H9 (cell line): ENCODE measurements at regions not wholly inside any gene's neighbourhood (a gene's known extent, or its start where the extent isn't known, plus 50 kb on each side); places are given as distances from the start of the nearest gene placed in this dataset.

Experiments
- DNase-seq: peaks from one replicate; pipeline ENCODE4 v3.0.0-alpha.2; 2017
- H2AFZ ChIP-seq: one replicate; pipeline ENCODE4 v1.6.1; 2013; ENCODE audit warnings: mild to moderate bottlenecking, low read length, control low read depth, moderate library complexity
- H2AK5ac ChIP-seq: 2 replicates; pipeline ENCODE4 v1.6.1; 2013; ENCODE audit warnings: low read length, control low read depth, mixed read lengths; ENCODE audit not compliant: insufficient read length
- H2BK120ac ChIP-seq: one replicate; pipeline ENCODE4 v1.6.1; 2013; ENCODE audit warnings: low read depth, mild to moderate bottlenecking, low read length, control low read depth, inconsistent platforms; ENCODE audit not compliant: poor library complexity, severe bottlenecking
- H2BK12ac ChIP-seq: 2 replicates; pipeline ENCODE4 v1.6.1; 2013; ENCODE audit warnings: low read length, control low read depth, mixed read lengths, low read depth; ENCODE audit not compliant: insufficient read length
- H2BK15ac ChIP-seq: 2 replicates; pipeline ENCODE4 v1.6.1; 2013; ENCODE audit warnings: low read depth, low read length, control low read depth
- H2BK20ac ChIP-seq: one replicate; pipeline ENCODE4 v1.6.1; 2013; ENCODE audit warnings: low read depth, mild to moderate bottlenecking, low read length, control low read depth, inconsistent platforms; ENCODE audit not compliant: poor library complexity, severe bottlenecking
- H2BK5ac ChIP-seq: 2 replicates; pipeline ENCODE4 v1.6.1; 2013; ENCODE audit warnings: low read length, control low read depth, mixed read lengths; ENCODE audit not compliant: insufficient read length
- H3K14ac ChIP-seq: 2 replicates; pipeline ENCODE4 v1.6.1; 2013; ENCODE audit warnings: low read length, control low read depth; ENCODE audit not compliant: insufficient read depth
- H3K18ac ChIP-seq: 2 replicates; pipeline ENCODE4 v1.6.1; 2013; ENCODE audit warnings: low read depth, mild to moderate bottlenecking, mixed read lengths, low read length, control low read depth; ENCODE audit not compliant: insufficient read length
- H3K23ac ChIP-seq: 2 replicates; pipeline ENCODE4 v1.6.1; 2013; ENCODE audit warnings: low read length, control low read depth, mixed read lengths, low read depth; ENCODE audit not compliant: insufficient read length
- H3K23me2 ChIP-seq: 2 replicates; pipeline ENCODE4 v1.6.1; 2013; ENCODE audit warnings: low read depth, mild to moderate bottlenecking, mixed read lengths, low read length, control low read depth; ENCODE audit not compliant: insufficient read length, poor library complexity, severe bottlenecking
- H3K27ac ChIP-seq: 2 replicates; pipeline ENCODE4 v1.5.1; 2013; ENCODE audit warnings: low read length, control low read depth, mixed read lengths, low read depth; ENCODE audit not compliant: insufficient read length
- H3K27me3 ChIP-seq: 2 replicates; pipeline ENCODE4 v1.6.1; 2013; ENCODE audit warnings: low read length, control low read depth, inconsistent platforms; ENCODE audit not compliant: insufficient read depth
- H3K4ac ChIP-seq: 2 replicates; pipeline ENCODE4 v1.6.1; 2013; ENCODE audit warnings: low read depth, mild to moderate bottlenecking, control low read depth, inconsistent platforms, low read length, moderate library complexity
- H3K4me1 ChIP-seq: 2 replicates; pipeline ENCODE4 v1.6.1; 2013; ENCODE audit warnings: low read length, control low read depth, inconsistent platforms; ENCODE audit not compliant: insufficient read depth
- H3K4me2 ChIP-seq: 2 replicates; pipeline ENCODE4 v1.6.1; 2013; ENCODE audit warnings: low read length, control low read depth, mixed read lengths; ENCODE audit not compliant: insufficient read length, insufficient read depth
- H3K56ac ChIP-seq: 2 replicates; pipeline ENCODE4 v1.6.1; 2013; ENCODE audit warnings: low read depth, mild to moderate bottlenecking, mixed read lengths, low read length, control low read depth; ENCODE audit not compliant: insufficient read length
- H3K79me1 ChIP-seq: 2 replicates; pipeline ENCODE4 v1.6.1; 2013; ENCODE audit warnings: low read depth, mild to moderate bottlenecking, moderate library complexity, low read length, control low read depth, inconsistent platforms; ENCODE audit not compliant: insufficient read depth, poor library complexity, severe bottlenecking
- H3K79me2 ChIP-seq: 2 replicates; pipeline ENCODE4 v1.6.1; 2013; ENCODE audit warnings: low read length, control low read depth, inconsistent platforms; ENCODE audit not compliant: insufficient read depth
- H3K9ac ChIP-seq: 2 replicates; pipeline ENCODE4 v1.6.1; 2013; ENCODE audit warnings: low read length, control low read depth, mixed read lengths; ENCODE audit not compliant: insufficient read length; ENCODE audit errors: extremely low read depth
- H3K9me3 ChIP-seq: one replicate; pipeline ENCODE4 v1.6.1; 2013; ENCODE audit warnings: low read depth, low read length, inconsistent platforms; ENCODE audit not compliant: control insufficient read depth
- H3T11ph ChIP-seq: one replicate; pipeline ENCODE4 v1.6.1; 2013; ENCODE audit warnings: mild to moderate bottlenecking, low read length, control low read depth, inconsistent platforms
- H4K20me1 ChIP-seq: one replicate; pipeline ENCODE4 v1.6.1; 2013; ENCODE audit not compliant: control insufficient read depth, insufficient read length, insufficient read depth
- H4K5ac ChIP-seq: 2 replicates; pipeline ENCODE4 v1.6.1; 2013; ENCODE audit warnings: low read depth, mild to moderate bottlenecking, mixed read lengths, low read length, control low read depth; ENCODE audit not compliant: insufficient read length
- H4K8ac ChIP-seq: replicated peaks from 2 replicates; pipeline ENCODE4 v1.6.1; 2013; ENCODE audit warnings: low read length, control low read depth, mixed read lengths, low read depth; ENCODE audit not compliant: insufficient read length
- H4K91ac ChIP-seq: 2 replicates; pipeline ENCODE4 v1.6.1; 2013; ENCODE audit warnings: low read depth, mild to moderate bottlenecking, moderate library complexity, mixed read lengths, low read length, control low read depth; ENCODE audit not compliant: insufficient read length
- H3K27ac Mint-ChIP-seq, 3 experiments: 2 replicates in 2 of 3; 3 replicates in 1 of 3; pipeline ENCODE4 v1.8.0; 2020 to 2021; ENCODE audit warnings: mixed read lengths in 3 of 3, mild to moderate bottlenecking in 1 of 3, moderate library complexity in 1 of 3
- H3K27me3 Mint-ChIP-seq: 2 replicates; pipeline ENCODE4 v1.8.0; 2021; ENCODE audit warnings: low read depth, mild to moderate bottlenecking, moderate library complexity, mixed read lengths
- H3K36me3 Mint-ChIP-seq, 3 experiments: 2 replicates in 2 of 3; 3 replicates in 1 of 3; pipeline ENCODE4 v1.8.0; 2020 to 2021; ENCODE audit warnings: low read depth in 3 of 3, mixed read lengths in 3 of 3; ENCODE audit not compliant: insufficient read depth in 1 of 3
- H3K4me1 Mint-ChIP-seq, 2 experiments: 2 replicates each; pipeline ENCODE4 v1.8.0; 2020; ENCODE audit warnings: mixed read lengths in 2 of 2
- H3K4me3 Mint-ChIP-seq, 2 experiments: 2 replicates in 1 of 2; 3 replicates in 1 of 2; pipeline ENCODE4 v1.8.0; 2020 to 2021; ENCODE audit warnings: mild to moderate bottlenecking in 2 of 2, mixed read lengths in 2 of 2, moderate library complexity in 1 of 2
- H3K9me3 Mint-ChIP-seq, 2 experiments: 2 replicates in 1 of 2; 3 replicates in 1 of 2; pipeline ENCODE4 v1.8.0; 2020; ENCODE audit warnings: mild to moderate bottlenecking in 2 of 2, mixed read lengths in 2 of 2, moderate library complexity in 1 of 2
- CTCF ChIP-seq: fragments of 200-600 bp; sonication (generic); conservative IDR thresholded peaks from 3 replicates; pipeline ENCODE4 v1.8.0; 2021; ENCODE audit warnings: antibody characterized with exemption, mild to moderate bottlenecking
- whole genome bisulfite sequencing: extraction: QIAGEN DNeasy Blood & Tissue Kit; methylation state at CpG from one replicate; pipeline ENCODE4 v1.1.7; 2013; ENCODE audit warnings: missing lambda C conversion rate, low lambda C conversion rate, mixed read lengths; ENCODE audit not compliant: insufficient read length; ENCODE audit errors: extremely low coverage; 5-methylcytosine and 5-hydroxymethylcytosine counted together

DNA sequence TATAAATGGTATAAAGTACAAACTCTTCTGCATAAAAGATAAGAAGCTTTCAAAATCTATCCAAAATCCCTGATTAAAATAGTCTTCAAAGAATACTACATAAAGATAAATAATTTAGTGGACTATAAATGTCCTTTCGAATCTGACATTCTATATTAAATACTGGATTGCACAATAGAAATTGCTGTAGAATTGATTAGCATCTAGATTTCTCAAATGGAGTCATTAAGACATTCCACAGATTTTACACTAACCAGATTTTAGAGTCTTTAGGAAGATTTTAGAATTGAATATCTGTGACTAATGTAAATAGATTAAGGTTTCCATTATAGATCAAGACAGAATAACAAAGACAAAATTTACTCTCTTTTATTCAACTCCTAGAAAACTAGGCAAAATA is 663.9 kb downstream of the STPG2 start:
- no peaks in the 10 kb centered on the region for H3K27me3 Mint-ChIP-seq
- no peak overlapping the region for H4K5ac ChIP-seq
- no peak overlapping the region for H3K23ac ChIP-seq
- H3T11ph ChIP-seq = no peak overlapping the region
- no peaks in the 10 kb centered on the region for H3K27me3 ChIP-seq
- H3K79me2 ChIP-seq = no peaks in the 10 kb centered on the region
- H3K56ac ChIP-seq = no peak overlapping the region
- no peak for DNase-seq
- no peak overlapping the region for H3K4me3 Mint-ChIP-seq
- H3K4me1 Mint-ChIP-seq = peaks cover 0 to 3% of the 10 kb centered on the region in 2 experiments; a peak in 1 of 4 replicates
- no peak overlapping the region for H2BK15ac ChIP-seq
- TF ChIP-seq CTCF = no peak
- no peak overlapping the region for H3K14ac ChIP-seq
- H4K8ac ChIP-seq = no peak overlapping the region
- H3K9me3 ChIP-seq = no peaks in the 10 kb centered on the region
- no peak overlapping the region for H3K9ac ChIP-seq
- no peaks in the 10 kb centered on the region for H3K23me2 ChIP-seq
- peaks cover 0 to 3% of the 10 kb centered on the region in 2 experiments; a peak in 3 of 5 replicates for H3K9me3 Mint-ChIP-seq
- no peak overlapping the region for H2AFZ ChIP-seq
- H4K91ac ChIP-seq = no peak overlapping the region
- no peaks in the 10 kb centered on the region for H4K20me1 ChIP-seq
- H3K79me1 ChIP-seq = no peaks in the 10 kb centered on the region
- no peak overlapping the region for H2BK20ac ChIP-seq
- no peak overlapping the region for H3K27ac ChIP-seq
- no peak overlapping the region for H3K4ac ChIP-seq
- no peak overlapping the region for H2BK12ac ChIP-seq
- no peak overlapping the region for H3K27ac Mint-ChIP-seq
- no peak overlapping the region for H3K18ac ChIP-seq
- no peak overlapping the region for H2AK5ac ChIP-seq
- H2BK5ac ChIP-seq = no peak overlapping the region
- H3K36me3 Mint-ChIP-seq = peaks cover 0 to 3% (median 0%) of the 10 kb centered on the region in 3 experiments; a peak in 1 of 7 replicates
- no CpG with 5 or more reads among the region's 1 CpG for WGBS
- no peak overlapping the region for H2BK120ac ChIP-seq
- H3K4me1 ChIP-seq = no peaks in the 10 kb centered on the region
- H3K4me2 ChIP-seq = no peak overlapping the region
